ENCODE measurements at regions not wholly inside any gene's neighbourhood (a gene's known extent, or its start where the extent isn't known, plus 50 kb on each side); places are given as distances from the start of the nearest gene placed in this dataset.

GRCh38 chr11:103530257-103530656, 421.0 kb downstream of the DYNC2H1 start:
- no peaks in the 10 kb centered on the region for H3K4me1 ChIP-seq (ENCODE audit: control insufficient read depth in 1 of 2, extremely low read depth in 1 of 2, insufficient read depth in 2 of 2, low read length in 2 of 2)
- peaks cover 0 to 3% of the 10 kb centered on the region in 2 experiments for H3K27me3 ChIP-seq (replicated peaks in 1 of 2; ENCODE audit: control insufficient read depth in 2 of 2, extremely low read depth in 1 of 2, insufficient read depth in 2 of 2, low read length in 1 of 2)
- no peak overlapping the region for H3K27ac ChIP-seq (ENCODE audit: low read length)
- H3K4me3 ChIP-seq (ENCODE audit: control insufficient read depth in 1 of 2, extremely low read depth in 1 of 2, low read length in 1 of 2): no peak overlapping the region
- Mint-ChIP-seq H3K9me3 (no peaks in the 10 kb centered on the region), H3K36me3 (no peaks in the 10 kb centered on the region), H3K27me3 (peaks cover 0 to 12% of the 10 kb centered on the region in 2 donors), H3K4me3 (no peak overlapping the region), H3K4me1 (no peaks in the 10 kb centered on the region), H3K27ac (no peak overlapping the region)
- WGBS (ENCODE audit: insufficient coverage): no CpG with 5 or more reads among the region's 4 CpGs
- H3K36me3 ChIP-seq (ENCODE audit: control insufficient read depth in 2 of 2, extremely low read depth in 1 of 2, insufficient read depth in 1 of 2, low read length in 1 of 2): no peaks in the 10 kb centered on the region
- POLR2A ChIA-PET: no interaction called here
- no peak for DNase-seq
- no peaks in the 10 kb centered on the region for H3K9me3 ChIP-seq
- ATAC-seq (replicated peaks in 1 of 4): no peak
- CTCF ChIA-PET: no interaction called here

- peaks cover 0 to 12% of the 10 kb centered on the region in 2 donors for H3K27me3 Mint-ChIP-seq
- no peaks in the 10 kb centered on the region for H3K9me3 Mint-ChIP-seq
- Histone ChIP-seq H3K27me3 (replicated peaks in 1 of 2; ENCODE audit: control insufficient read depth in 2 of 2, extremely low read depth in 1 of 2, insufficient read depth in 2 of 2, low read length in 1 of 2) (no peaks in the 10 kb centered on the region), H3K4me1 (ENCODE audit: control insufficient read depth in 1 of 2, extremely low read depth in 1 of 2, insufficient read depth in 2 of 2, low read length in 2 of 2) (no peaks in the 10 kb centered on the region), H3K9me3 (no peaks in the 10 kb centered on the region), H3K27ac (ENCODE audit: low read length) (no peak overlapping the region), H3K36me3 (ENCODE audit: control insufficient read depth in 2 of 2, extremely low read depth in 1 of 2, insufficient read depth in 1 of 2, low read length in 1 of 2) (no peaks in the 10 kb centered on the region), H3K4me3 (ENCODE audit: control insufficient read depth in 1 of 2, extremely low read depth in 1 of 2, low read length in 1 of 2) (no peak overlapping the region)
- ATAC-seq (replicated peaks in 1 of 4): no peak
- no CpG with 5 or more reads among the region's 3 CpGs for WGBS (ENCODE audit: insufficient coverage)
- ChIA-PET POLR2A (no interaction called here), CTCF (no interaction called here)
- H3K27ac Mint-ChIP-seq: no peak overlapping the region
- H3K36me3 Mint-ChIP-seq: no peaks in the 10 kb centered on the region
- no peak overlapping the region for H3K4me3 Mint-ChIP-seq
- no peak for DNase-seq
- H3K4me1 Mint-ChIP-seq: no peaks in the 10 kb centered on the region
These were observed 423.0 kb downstream of the DYNC2H1 start for GRCh38 chr11:103532133-103532788.

- Histone ChIP-seq H3K9me3 (no peaks in the 10 kb centered on the region), H3K36me3 (ENCODE audit: control insufficient read depth in 2 of 2, extremely low read depth in 1 of 2, insufficient read depth in 1 of 2, low read length in 1 of 2) (no peaks in the 10 kb centered on the region), H3K27ac (ENCODE audit: low read length) (no peak overlapping the region), H3K4me3 (ENCODE audit: control insufficient read depth in 1 of 2, extremely low read depth in 1 of 2, low read length in 1 of 2) (no peak overlapping the region), H3K4me1 (ENCODE audit: control insufficient read depth in 1 of 2, extremely low read depth in 1 of 2, insufficient read depth in 2 of 2, low read length in 2 of 2) (no peaks in the 10 kb centered on the region), H3K27me3 (replicated peaks in 1 of 2; ENCODE audit: control insufficient read depth in 2 of 2, extremely low read depth in 1 of 2, insufficient read depth in 2 of 2, low read length in 1 of 2) (no peaks in the 10 kb centered on the region)
- Mint-ChIP-seq H3K9me3 (no peaks in the 10 kb centered on the region), H3K36me3 (no peaks in the 10 kb centered on the region), H3K27me3 (peaks cover 0 to 12% of the 10 kb centered on the region in 2 donors), H3K27ac (no peak overlapping the region), H3K4me1 (no peaks in the 10 kb centered on the region), H3K4me3 (no peak overlapping the region)
- ATAC-seq (replicated peaks in 1 of 4) (no peak), DNase-seq (no peak)
- ChIA-PET POLR2A (no interaction called here), CTCF (no interaction called here)
These were observed 425.0 kb downstream of the DYNC2H1 start for GRCh38 chr11:103534191-103534590.

- Mint-ChIP-seq H3K9me3 (no peaks in the 10 kb centered on the region), H3K4me1 (no peaks in the 10 kb centered on the region), H3K27ac (no peak overlapping the region), H3K36me3 (no peaks in the 10 kb centered on the region), H3K27me3 (peaks cover 0 to 12% of the 10 kb centered on the region in 2 donors), H3K4me3 (no peak overlapping the region)
- Histone ChIP-seq H3K36me3 (ENCODE audit: control insufficient read depth in 2 of 2, extremely low read depth in 1 of 2, insufficient read depth in 1 of 2, low read length in 1 of 2) (no peaks in the 10 kb centered on the region), H3K9me3 (no peaks in the 10 kb centered on the region), H3K4me3 (ENCODE audit: control insufficient read depth in 1 of 2, extremely low read depth in 1 of 2, low read length in 1 of 2) (no peak overlapping the region), H3K27me3 (replicated peaks in 1 of 2; ENCODE audit: control insufficient read depth in 2 of 2, extremely low read depth in 1 of 2, insufficient read depth in 2 of 2, low read length in 1 of 2) (no peaks in the 10 kb centered on the region), H3K4me1 (ENCODE audit: control insufficient read depth in 1 of 2, extremely low read depth in 1 of 2, insufficient read depth in 2 of 2, low read length in 2 of 2) (no peaks in the 10 kb centered on the region), H3K27ac (ENCODE audit: low read length) (no peak overlapping the region)
- ATAC-seq (replicated peaks in 1 of 4) (no peak), DNase-seq (no peak)
- ChIA-PET CTCF (no interaction called here), POLR2A (interaction anchor here in 1 of 2 donors (0.6 kb wide), 1 partner anchor 43 kb away, joined by 5 read pairs; no protein-coding TSS in a partner anchor)
- WGBS (ENCODE audit: insufficient coverage): no CpG with 5 or more reads among the region's 2 CpGs
These were observed 425.7 kb downstream of the DYNC2H1 start for GRCh38 chr11:103534959-103535358.

GRCh38 chr11:103536335-103536722, 427.1 kb downstream of the DYNC2H1 start:
- 79% methylated on average over 8 of the region's 10 CpGs for WGBS (ENCODE audit: insufficient coverage)
- no peaks in the 10 kb centered on the region for H3K27me3 ChIP-seq (replicated peaks in 1 of 2; ENCODE audit: control insufficient read depth in 2 of 2, extremely low read depth in 1 of 2, insufficient read depth in 2 of 2, low read length in 1 of 2)
- Mint-ChIP-seq H3K27me3 (peaks cover 0 to 12% of the 10 kb centered on the region in 2 donors), H3K4me3 (no peak overlapping the region), H3K27ac (no peak overlapping the region), H3K36me3 (no peaks in the 10 kb centered on the region), H3K9me3 (peaks cover 0 to 7% (median 3%) of the 10 kb centered on the region in 3 donors), H3K4me1 (no peaks in the 10 kb centered on the region)
- POLR2A ChIA-PET: no interaction called here
- no peak overlapping the region for H3K27ac ChIP-seq (ENCODE audit: low read length)
- DNase-seq (no peak), ATAC-seq (replicated peaks in 1 of 4) (no peak)
- no peak overlapping the region for H3K4me3 ChIP-seq (ENCODE audit: control insufficient read depth in 1 of 2, extremely low read depth in 1 of 2, low read length in 1 of 2)
- H3K4me1 ChIP-seq (ENCODE audit: control insufficient read depth in 1 of 2, extremely low read depth in 1 of 2, insufficient read depth in 2 of 2, low read length in 2 of 2): no peaks in the 10 kb centered on the region
- no peaks in the 10 kb centered on the region for H3K36me3 ChIP-seq (ENCODE audit: control insufficient read depth in 2 of 2, extremely low read depth in 1 of 2, insufficient read depth in 1 of 2, low read length in 1 of 2)
- CTCF ChIA-PET: no interaction called here
- no peaks in the 10 kb centered on the region for H3K9me3 ChIP-seq

GRCh38 chr11:103537904-103538502, 428.8 kb downstream of the DYNC2H1 start:
- Mint-ChIP-seq H3K4me3 (no peak overlapping the region), H3K9me3 (peaks cover 0 to 7% (median 6%) of the 10 kb centered on the region in 3 donors), H3K36me3 (no peaks in the 10 kb centered on the region), H3K27me3 (peaks cover 0 to 8% of the 10 kb centered on the region in 2 donors), H3K27ac (no peak overlapping the region), H3K4me1 (no peaks in the 10 kb centered on the region)
- Histone ChIP-seq H3K4me1 (ENCODE audit: control insufficient read depth in 1 of 2, extremely low read depth in 1 of 2, insufficient read depth in 2 of 2, low read length in 2 of 2) (no peaks in the 10 kb centered on the region), H3K27ac (ENCODE audit: low read length) (no peak overlapping the region), H3K27me3 (replicated peaks in 1 of 2; ENCODE audit: control insufficient read depth in 2 of 2, extremely low read depth in 1 of 2, insufficient read depth in 2 of 2, low read length in 1 of 2) (no peaks in the 10 kb centered on the region), H3K4me3 (ENCODE audit: control insufficient read depth in 1 of 2, extremely low read depth in 1 of 2, low read length in 1 of 2) (no peak overlapping the region), H3K36me3 (ENCODE audit: control insufficient read depth in 2 of 2, extremely low read depth in 1 of 2, insufficient read depth in 1 of 2, low read length in 1 of 2) (no peaks in the 10 kb centered on the region), H3K9me3 (no peaks in the 10 kb centered on the region)
- DNase-seq: no peak
- ChIA-PET POLR2A (no interaction called here), CTCF (no interaction called here)
- no peak for ATAC-seq (replicated peaks in 1 of 4)

- Histone ChIP-seq H3K4me3 (ENCODE audit: control insufficient read depth in 1 of 2, extremely low read depth in 1 of 2, low read length in 1 of 2) (no peak overlapping the region), H3K36me3 (ENCODE audit: control insufficient read depth in 2 of 2, extremely low read depth in 1 of 2, insufficient read depth in 1 of 2, low read length in 1 of 2) (no peaks in the 10 kb centered on the region), H3K27ac (ENCODE audit: low read length) (no peak overlapping the region), H3K9me3 (no peaks in the 10 kb centered on the region), H3K27me3 (replicated peaks in 1 of 2; ENCODE audit: control insufficient read depth in 2 of 2, extremely low read depth in 1 of 2, insufficient read depth in 2 of 2, low read length in 1 of 2) (no peaks in the 10 kb centered on the region), H3K4me1 (ENCODE audit: control insufficient read depth in 1 of 2, extremely low read depth in 1 of 2, insufficient read depth in 2 of 2, low read length in 2 of 2) (no peaks in the 10 kb centered on the region)
- ATAC-seq (replicated peaks in 1 of 4) (no peak), DNase-seq (no peak)
- POLR2A ChIA-PET: no interaction called here
- H3K27ac Mint-ChIP-seq: no peak overlapping the region
- no peak overlapping the region for H3K4me3 Mint-ChIP-seq
- CTCF ChIA-PET: no interaction called here
- H3K36me3 Mint-ChIP-seq: no peaks in the 10 kb centered on the region
- no peaks in the 10 kb centered on the region for H3K4me1 Mint-ChIP-seq
- H3K9me3 Mint-ChIP-seq: peaks cover 2 to 7% (median 6%) of the 10 kb centered on the region in 3 donors
- H3K27me3 Mint-ChIP-seq: no peaks in the 10 kb centered on the region
These were observed 429.9 kb downstream of the DYNC2H1 start for GRCh38 chr11:103539166-103539565.

Data from T-cell (primary cell).